NCI-H69 (cell line): ENCODE measurements at regions not wholly inside any gene's neighbourhood (a gene's known extent, or its start where the extent isn't known, plus 50 kb on each side); places are given as distances from the start of the nearest gene placed in this dataset.
A peak's percentile ranks its signal among the peaks of the same experiment; 100 is the strongest.
"Not testable (repeated sequence)": the region's sequence is repeated elsewhere in the genome, so short reads cannot be mapped to it uniquely, and the experiment has no call there.

ENCODE experiments used
- DNase-seq: peaks from one replicate; lab custom pipeline; 2025; lab: John Stamatoyannopoulos, UW

DNA sequence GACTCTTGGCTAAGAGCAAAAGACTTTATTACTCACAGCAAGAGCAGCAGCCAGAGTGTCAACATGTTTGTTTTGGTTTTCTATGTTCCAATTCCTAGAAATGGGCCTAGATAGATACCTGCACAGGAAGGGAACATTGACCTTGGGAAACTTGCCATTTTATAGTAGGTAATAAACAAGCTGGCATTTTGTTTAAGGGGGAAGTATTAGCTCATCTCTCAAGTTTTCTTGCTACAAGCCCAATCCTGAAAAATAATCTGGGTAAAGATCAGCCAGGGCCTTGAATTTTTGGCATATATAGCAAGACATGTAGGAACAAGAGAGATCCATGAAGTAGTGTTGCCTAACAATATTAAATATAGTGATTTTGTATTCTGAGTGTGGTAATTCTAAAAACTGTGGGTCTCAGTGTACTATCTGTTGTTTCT lies 51.4 kb upstream of the RGL1 start:
- DNase-seq: no peak

- no peak for DNase-seq
Measured at GRCh38 chr1:183744132-183744913, 60.6 kb upstream of the RGL1 start.

DNA sequence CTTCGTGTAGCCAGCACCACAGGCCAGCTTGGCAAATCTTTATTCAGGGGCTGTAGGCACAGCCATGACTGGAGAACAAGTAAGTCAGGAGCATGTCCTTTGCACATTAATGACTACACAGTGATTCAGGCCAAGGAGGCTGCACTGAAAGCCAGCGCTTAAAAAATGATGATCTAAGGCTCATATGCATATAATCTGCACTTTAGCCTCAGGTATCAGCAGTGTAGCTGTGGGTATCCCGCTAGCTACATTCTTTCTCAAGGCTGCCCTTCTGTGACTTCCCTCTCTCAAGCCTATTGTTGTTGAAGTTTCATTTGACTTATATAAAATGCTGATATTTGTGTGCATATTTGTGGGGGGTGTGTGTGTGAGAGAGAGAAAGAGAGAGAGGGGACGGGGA lies 62.6 kb upstream of the RGL1 start:
- no peak for DNase-seq

DNA sequence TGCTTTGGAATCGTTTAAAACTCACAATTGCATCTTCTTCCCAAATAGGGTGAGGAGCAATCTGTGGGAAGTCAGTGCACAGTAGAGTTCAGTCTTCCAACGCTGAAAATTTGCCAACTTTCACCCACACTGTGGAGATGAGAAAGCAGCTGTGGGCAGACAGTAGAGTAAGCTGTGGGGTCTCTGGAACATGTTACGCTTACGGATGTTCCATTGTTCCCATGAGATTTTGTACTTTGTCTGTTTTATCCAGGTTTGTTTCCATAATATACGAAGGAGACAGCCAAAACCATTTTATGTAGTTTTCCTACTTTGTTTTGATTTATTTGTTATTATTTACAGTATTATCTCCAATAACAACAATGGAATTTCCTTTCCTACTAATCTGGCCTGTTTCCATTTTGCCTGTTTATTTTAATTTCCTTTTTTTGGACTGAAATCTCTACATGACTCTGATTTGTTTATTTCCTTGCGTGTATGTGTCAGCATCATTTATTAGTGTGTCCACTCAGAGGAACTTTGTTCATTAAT lies 65.1 kb upstream of the RGL1 start:
- no peak for DNase-seq

DNA sequence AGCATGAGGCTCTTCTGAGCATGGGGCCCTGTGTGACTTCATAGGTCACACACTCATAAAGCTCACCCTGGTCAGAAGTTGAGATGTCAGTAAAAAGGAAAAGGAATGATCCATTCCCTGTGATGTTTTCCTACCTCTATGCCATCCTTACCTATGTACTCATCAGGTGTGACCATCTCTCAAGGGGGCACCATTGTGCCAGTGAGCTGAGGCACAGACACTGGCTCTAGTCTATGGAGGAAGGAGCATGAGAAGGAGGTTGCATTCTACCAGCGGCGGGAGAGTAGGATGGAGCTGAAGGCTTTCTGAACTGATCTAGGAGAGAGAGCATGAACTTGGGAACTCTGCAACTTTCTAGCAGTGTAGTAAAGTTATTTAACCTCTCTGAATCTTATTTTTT lies 65.8 kb upstream of the RGL1 start:
- DNase-seq: peak; percentile 50

DNA sequence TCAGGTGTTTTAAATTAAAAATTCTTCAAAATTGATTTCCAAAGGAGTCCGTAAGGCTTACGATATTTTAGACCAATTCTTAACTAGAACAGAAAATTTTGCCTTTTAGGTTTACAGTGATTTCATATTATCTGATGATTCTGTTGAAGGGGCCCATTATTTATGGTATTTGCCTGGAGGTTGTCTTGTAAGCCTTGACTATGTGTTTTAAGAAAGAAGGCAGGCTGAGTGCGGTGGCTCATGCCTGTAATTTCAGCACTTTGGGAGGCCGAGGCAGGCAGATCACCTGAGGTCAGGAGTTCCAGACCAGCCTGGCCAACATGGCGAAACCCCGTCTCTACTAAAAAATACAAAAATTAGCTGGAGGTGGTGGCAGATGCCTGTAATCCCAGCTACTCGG lies 67.0 kb upstream of the RGL1 start:
- DNase-seq: not testable (repeated sequence)

GRCh38 chr1:183736343-183736742 lies 68.6 kb upstream of the RGL1 start:
- no peak for DNase-seq

DNA sequence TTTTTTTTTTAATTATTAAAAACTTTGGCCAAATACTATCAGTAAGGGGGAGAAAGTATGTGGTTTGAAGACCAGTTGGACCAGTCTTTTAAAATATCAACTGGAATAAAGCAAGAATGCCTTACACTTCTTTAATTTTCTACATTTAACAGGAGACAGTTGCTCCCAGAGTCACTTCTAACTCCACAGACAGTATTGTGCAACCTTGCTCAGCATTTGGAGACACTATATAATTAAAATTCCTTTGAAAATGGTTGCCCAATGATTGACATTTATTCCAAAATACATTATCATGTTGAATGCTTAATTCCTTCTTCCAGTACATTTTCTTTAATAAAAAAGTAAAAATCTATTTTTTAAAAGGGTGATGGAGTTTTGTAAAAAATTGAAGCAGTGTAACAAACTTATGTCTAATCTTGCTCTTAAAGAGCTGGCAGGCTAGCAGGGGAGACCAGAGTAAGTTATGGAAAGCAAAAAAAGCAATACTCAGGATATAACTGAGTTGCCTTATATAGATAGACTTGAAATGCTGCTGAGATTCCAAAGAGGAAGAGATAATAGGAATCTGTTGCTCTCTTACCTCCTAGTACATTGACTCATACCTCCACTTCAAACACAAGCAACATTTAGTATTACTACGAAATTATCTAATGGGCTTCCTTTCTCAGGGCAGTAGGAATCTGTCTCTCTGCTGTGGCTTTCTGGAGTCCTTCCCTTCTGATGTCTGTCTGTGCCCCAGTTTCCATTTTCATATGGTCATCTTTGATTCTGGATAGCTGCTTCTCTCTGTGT lies 69.7 kb upstream of the RGL1 start:
- peak; percentile 50 for DNase-seq

DNA sequence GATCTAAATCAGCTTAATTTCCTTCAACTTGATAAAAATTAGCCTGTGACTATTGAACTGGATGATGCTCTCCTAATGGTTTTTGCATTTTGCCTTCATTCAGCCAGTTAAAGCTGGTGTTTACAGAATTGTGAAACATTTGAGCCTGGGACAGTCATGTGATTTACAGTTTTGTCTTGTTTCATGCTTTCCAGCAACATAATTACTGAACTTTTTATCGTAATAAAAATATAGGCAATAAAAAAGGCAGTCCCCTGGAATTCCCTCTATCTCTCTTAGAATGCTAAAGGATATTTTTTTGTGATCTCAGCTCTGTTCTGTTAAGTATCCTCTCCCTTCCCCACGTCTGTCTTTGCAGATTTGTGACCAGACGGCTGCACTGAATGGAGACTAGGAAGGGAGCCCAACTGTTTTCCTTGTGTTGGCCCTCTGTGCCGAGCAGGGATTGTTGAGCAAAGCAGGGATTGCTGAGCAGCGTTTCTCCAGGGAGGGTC lies 70.3 kb upstream of the RGL1 start:
- peak; percentile 78 for DNase-seq

GRCh38 chr1:183733715-183734114 lies 71.2 kb upstream of the RGL1 start:
- peak; percentile 92 for DNase-seq

DNA sequence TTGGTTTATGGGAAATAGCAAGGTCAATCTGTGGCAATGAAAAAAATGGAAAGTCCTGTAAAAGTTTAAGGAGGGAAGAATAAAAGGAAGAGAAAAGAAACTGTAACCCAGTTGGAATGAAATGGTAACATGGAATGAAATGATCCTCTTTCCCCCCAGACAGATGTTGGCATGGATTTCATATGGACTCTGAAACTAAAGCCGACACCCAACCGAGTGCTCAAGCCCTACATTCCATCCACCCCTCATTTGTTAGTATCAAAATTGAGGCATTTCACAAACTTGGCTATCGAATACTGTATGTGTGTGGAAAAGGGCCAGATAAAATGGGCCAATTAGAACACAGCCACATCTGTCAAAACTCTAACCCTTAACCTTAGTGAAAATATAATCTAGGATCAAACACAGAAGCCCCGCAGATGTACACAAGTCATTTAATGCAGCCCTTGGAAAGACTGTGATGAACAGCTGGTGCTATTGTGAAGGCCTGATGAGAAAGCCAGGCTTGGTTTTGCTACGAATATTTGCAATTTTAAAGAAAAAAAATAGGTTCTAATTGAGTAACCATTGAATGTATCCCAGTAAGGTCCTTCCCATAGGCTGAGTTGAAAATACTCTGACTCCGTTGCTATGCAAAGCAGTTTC lies 72.6 kb upstream of the RGL1 start:
- DNase-seq: peak; percentile 94

GRCh38 chr1:183730886-183731573 lies 73.9 kb upstream of the RGL1 start:
- DNase-seq: no peak

- DNase-seq: peak; percentile 22
Measured at GRCh38 chr1:183730107-183730724, 74.7 kb upstream of the RGL1 start.

DNA sequence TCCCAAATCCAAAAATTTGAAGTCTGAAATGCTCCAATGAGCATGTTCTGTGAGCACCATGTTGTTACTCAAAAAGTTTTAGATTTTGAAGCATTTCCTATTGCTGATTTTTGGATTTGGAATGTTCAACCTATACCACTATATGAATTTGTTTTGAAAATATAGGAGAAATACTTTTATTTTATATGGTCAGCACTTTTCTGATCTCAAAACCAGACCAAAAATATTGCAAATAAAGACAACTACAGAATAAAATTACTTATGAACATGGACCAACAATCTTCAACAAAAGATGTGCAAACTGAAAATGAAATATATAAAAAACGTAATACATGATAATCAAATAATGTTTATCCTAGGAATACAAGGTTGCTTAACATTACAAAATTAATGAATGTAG lies 73.7 kb upstream of the APOBEC4 start:
- DNase-seq: no peak

DNA sequence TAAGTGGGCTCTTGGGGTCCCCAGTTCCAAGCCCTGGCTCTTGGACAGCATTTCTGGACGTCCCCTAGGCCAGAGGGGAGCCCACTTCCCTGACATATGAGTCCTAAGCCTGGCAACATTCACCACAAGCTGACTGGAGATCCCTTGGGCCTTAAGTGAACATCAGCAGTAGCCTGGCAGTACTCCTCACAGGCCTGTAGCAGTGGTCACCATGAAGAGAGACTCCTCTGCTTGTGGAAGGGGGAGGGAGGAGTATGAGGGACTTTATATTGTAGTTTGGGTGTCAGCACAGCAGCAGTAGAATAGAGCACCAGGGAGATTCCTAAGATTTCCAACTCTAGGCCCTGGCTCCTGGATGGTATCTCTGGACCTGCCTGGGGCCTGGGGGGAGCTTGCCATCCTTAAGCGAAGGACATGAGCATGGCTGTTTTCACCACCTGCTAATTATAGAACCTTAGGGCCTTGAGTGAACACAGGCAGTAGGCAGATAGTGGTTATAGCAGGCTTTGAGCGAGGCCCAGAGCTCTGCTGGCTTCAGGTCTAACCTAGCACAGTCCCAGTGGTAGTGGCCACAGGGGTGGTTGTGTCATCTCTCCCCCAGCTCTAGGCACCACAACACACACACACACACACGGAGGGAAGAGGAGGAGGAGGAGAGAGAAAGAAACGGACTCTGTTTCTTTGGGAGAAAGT lies 71.4 kb upstream of the APOBEC4 start:
- no peak for DNase-seq

DNA sequence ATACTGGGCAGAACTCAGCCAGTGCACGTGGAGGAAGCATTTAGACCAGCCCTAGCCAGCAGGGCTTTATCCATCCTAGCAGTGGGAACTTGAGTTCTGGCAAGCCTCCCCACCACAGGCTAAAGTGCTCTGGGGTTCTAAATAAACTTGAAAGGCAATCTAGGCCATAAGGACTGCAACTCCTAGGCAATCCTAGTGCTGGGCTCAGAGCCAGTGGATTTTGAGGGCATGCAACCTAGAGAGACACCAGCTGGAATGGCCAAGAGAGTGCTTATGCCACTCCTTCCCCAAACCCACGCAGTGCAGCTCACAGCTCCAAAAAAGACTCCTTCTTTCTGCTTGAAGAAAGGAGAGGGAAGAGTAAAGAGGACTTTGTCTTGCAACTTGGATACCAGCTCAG lies 70.5 kb upstream of the APOBEC4 start:
- DNase-seq: peak; percentile 27

DNA sequence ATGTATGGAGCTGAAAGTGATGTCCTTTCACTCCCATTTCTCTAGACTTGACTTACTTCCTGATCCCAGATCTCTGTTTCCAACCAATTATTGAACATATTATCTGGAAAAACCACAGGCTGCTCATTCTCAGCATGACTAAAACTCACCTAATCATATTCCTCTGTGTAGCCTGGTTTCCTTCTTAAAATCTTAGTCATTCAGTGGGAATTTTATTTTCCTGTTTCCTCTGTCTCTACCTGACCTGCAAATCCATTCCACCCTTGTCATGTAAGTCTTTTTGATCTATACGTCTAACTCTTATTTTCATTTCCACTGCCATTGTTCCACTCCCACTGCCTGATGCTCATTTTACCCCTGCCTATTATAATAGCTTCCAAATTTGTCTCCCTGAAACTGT lies 67.9 kb upstream of the APOBEC4 start:
- DNase-seq: no peak

DNA sequence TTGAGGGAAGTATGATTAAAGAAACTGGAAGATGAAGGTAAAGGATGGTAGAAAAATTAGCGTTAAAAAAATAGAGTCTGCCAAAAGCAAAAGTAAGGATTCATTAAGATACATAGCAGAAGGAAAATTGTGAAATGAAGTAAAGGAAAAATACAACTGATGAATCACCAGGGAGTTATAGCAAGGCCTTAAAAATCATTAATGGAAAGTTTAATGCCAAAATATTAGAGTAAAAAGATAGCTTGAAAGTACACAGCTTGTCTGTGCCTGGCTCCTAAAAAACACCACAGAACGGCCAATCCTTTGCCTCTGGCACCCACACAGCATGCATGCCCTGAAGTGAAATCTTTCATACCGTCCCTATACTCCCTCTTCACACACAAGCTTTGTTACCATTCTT lies 66.9 kb upstream of the APOBEC4 start:
- no peak for DNase-seq

DNA sequence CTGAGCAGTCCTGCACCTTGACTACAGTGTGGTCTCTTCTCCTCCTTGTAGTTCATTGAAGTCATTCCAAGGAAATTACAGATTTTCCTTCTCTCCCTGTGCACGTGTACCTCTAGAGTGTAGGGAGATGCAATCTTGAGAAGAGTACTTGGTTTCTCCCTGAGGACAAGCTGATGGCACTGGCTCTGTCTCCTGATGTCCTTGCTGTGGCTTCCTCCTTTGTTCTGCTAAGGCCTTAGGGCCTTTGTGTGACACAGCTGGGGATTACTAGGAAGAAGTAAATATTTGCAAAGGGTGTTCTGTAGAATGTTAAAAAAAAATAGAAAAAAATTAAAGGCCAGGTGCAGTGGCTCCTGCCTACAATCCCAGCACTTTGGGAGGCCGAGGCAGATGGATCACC lies 66.2 kb upstream of the APOBEC4 start:
- peak; percentile 82 for DNase-seq

GRCh38 chr1:183716286-183716685 lies 63.2 kb upstream of the APOBEC4 start:
- DNase-seq: no peak
